PC-3 (cell line): ENCODE measurements at regions not wholly inside any gene's neighbourhood (a gene's known extent, or its start where the extent isn't known, plus 50 kb on each side); places are given as distances from the start of the nearest gene placed in this dataset.

Experiments
- ATAC-seq: fragments of 200-7000 bp; cut with Tn5 transposase; 2 replicates; pipeline ENCODE4 v1.9.1; 2020; ENCODE audit warnings: mild to moderate bottlenecking, moderate library complexity
- BruUV-seq: library from RNA; stranded (reverse); fragments of 400-500 nt; replicated peaks from 2 replicates; lab custom pipeline; 2021; lab: Mats Ljungman, UMichigan
- CTCF ChIA-PET: fragments of 300-600 bp; sonication (Branson Sonifier 250); formaldehyde crosslinking; loops from one replicate; lab custom pipeline; 2022; ENCODE audit warnings: antibody characterized with exemption; lab: Charles Lee
- POLR2A ChIA-PET: fragments of 300-600 bp; sonication (Branson Sonifier 250); formaldehyde crosslinking; loops from one replicate; lab custom pipeline; 2022; ENCODE audit warnings: antibody characterized with exemption; ENCODE audit not compliant: unreplicated experiment; lab: Charles Lee
- DNase-seq: peaks from one replicate; pipeline ENCODE4 v3.0.0-alpha.2; 2015
- H2AFZ ChIP-seq: fragments of 300-600 bp; sonication (generic); 2 replicates; pipeline ENCODE4 v1.6.0; 2016; ENCODE audit warnings: antibody characterized with exemption, low read length
- H3F3A ChIP-seq: fragments of 300-600 bp; sonication (generic); one replicate; pipeline ENCODE4 v1.6.0; 2017; ENCODE audit warnings: antibody characterized with exemption, low read length, control low read depth, mild to moderate bottlenecking; ENCODE audit not compliant: unreplicated experiment
- H3K27ac ChIP-seq: fragments of 300-600 bp; sonication (generic); 2 replicates; pipeline ENCODE4 v1.5.1; 2016; ENCODE audit warnings: mild to moderate bottlenecking, low read length
- H3K27me3 ChIP-seq: fragments of 300-600 bp; sonication (generic); 2 replicates; pipeline ENCODE4 v1.6.1; 2016; ENCODE audit warnings: low read length, mixed read lengths
- H3K36me3 ChIP-seq: fragments of 300-600 bp; sonication (generic); 2 replicates; pipeline ENCODE4 v1.6.1; 2016; ENCODE audit warnings: low read depth, mixed run types, low read length, mixed read lengths
- H3K4me1 ChIP-seq: fragments of 300-600 bp; sonication (generic); 2 replicates; pipeline ENCODE4 v1.5.1; 2016; ENCODE audit warnings: low read length; ENCODE audit not compliant: insufficient read depth
- H3K4me2 ChIP-seq: fragments of 300-600 bp; sonication (generic); 2 replicates; pipeline ENCODE4 v1.6.0; 2016; ENCODE audit warnings: low read length
- H3K4me3 ChIP-seq: fragments of 300-600 bp; sonication (generic); 2 replicates; pipeline ENCODE4 v1.5.1; 2016; ENCODE audit warnings: mild to moderate bottlenecking, low read length, mixed read lengths
- H3K79me2 ChIP-seq: fragments of 300-600 bp; sonication (generic); 2 replicates; pipeline ENCODE4 v1.6.1; 2017; ENCODE audit warnings: low read length, mixed read lengths
- H3K9ac ChIP-seq: fragments of 300-600 bp; sonication (generic); 2 replicates; pipeline ENCODE4 v1.6.0; 2016; ENCODE audit warnings: mild to moderate bottlenecking, low read length
- H3K9me2 ChIP-seq: fragments of 300-600 bp; sonication (generic); replicated peaks from 2 replicates; pipeline ENCODE4 v1.6.1; 2016; ENCODE audit warnings: mixed run types, low read length, mixed read lengths
- H3K9me3 ChIP-seq: fragments of 300-600 bp; sonication (generic); 2 replicates; pipeline ENCODE4 v1.6.1; 2016; ENCODE audit warnings: low read length, mixed read lengths
- H4K20me1 ChIP-seq: fragments of 300-600 bp; sonication (generic); 2 replicates; pipeline ENCODE4 v1.6.1; 2016; ENCODE audit warnings: low read length, mixed read lengths
- EZH2 ChIP-seq: fragments of 300-600 bp; sonication (generic); IDR thresholded peaks from one replicate; pipeline ENCODE4 v1.6.1; 2017; ENCODE audit warnings: antibody characterized with exemption, mild to moderate bottlenecking, low read length; ENCODE audit not compliant: unreplicated experiment
- EZH2phosphoT487 ChIP-seq: fragments of 300-600 bp; sonication (generic); IDR thresholded peaks from 2 replicates; pipeline ENCODE4 v1.6.1; 2018; ENCODE audit warnings: mild to moderate bottlenecking, antibody characterized with exemption, low read length, borderline replicate concordance
- intact Hi-C: fragments of 100-400 bp; cut with micrococcal nuclease; formaldehyde crosslinking; loops from 2 replicates; pipeline ENCODE4 v1.9.0; 2023
- TF ChIP-seq, protein P1 (sequence below): fragments of 300-600 bp; sonication (generic); conservative IDR thresholded peaks from 2 replicates; pipeline ENCODE4 v1.5.1; 2017; ENCODE audit warnings: antibody characterized with exemption, low read depth, mild to moderate bottlenecking, low read length

DNA sequence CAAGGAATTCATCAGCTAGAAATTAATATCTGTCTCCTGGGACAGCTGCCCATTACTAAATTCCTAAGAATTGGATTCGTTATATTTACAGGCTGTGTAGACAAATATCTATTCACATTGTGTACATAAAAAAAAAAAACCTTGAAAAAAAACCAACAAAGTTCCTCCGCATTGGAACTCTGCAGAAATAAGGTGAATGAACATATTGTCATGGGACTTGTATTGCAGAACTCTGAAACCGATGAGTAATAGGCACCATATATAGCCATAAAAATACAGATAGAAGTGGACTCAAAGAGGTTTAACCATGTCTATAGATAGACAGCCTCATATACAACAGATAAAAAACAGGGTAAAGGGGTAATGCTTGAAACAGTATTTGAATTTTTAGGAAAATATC, 909.9 kb upstream of the CHAC2 start:
- H3F3A ChIP-seq: peaks cover 5% of the 10 kb centered on the region
- no TSS peak for BruUV-seq
- intact Hi-C loops: loop anchor here (1.0 to 2.0 kb wide), 2 partner anchors 23 to 77 kb away; no protein-coding TSS in a partner anchor

DNA sequence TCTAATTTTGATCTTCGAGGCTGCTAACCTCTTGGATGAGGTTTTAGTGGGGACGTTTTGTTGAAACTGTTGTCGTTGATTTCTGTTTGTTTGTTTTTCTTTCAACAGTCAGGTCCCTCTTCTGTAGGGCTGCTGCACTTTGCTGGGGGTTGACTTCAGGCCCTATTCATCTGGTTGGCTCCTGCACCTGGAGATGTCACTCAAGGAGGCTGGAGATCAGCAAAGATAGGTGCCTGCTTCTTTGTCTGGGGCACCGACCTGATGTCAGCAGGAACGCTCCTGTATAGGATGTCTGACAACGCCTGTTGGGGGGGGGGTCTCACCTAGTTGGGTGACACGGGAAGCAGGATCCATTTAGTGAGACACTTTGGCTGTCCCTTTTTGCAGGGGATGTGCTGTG, 915.6 kb upstream of the CHAC2 start:
- no peak overlapping the region for H3K4me3 ChIP-seq
- no peak overlapping the region for H2AFZ ChIP-seq
- CTCF ChIA-PET: no interaction called here
- no peaks in the 10 kb centered on the region for H4K20me1 ChIP-seq
- no peak overlapping the region for H3K4me2 ChIP-seq
- BruUV-seq: no TSS peak
- no peaks in the 10 kb centered on the region for H3K79me2 ChIP-seq
- H3K27me3 ChIP-seq: no peaks in the 10 kb centered on the region
- DNase-seq (no peak), ATAC-seq (no peak)
- no peaks in the 10 kb centered on the region for H3F3A ChIP-seq
- H3K36me3 ChIP-seq: no peaks in the 10 kb centered on the region
- POLR2A ChIA-PET: no interaction called here
- no peaks in the 10 kb centered on the region for H3K4me1 ChIP-seq
- H3K9me2 ChIP-seq: no peaks in the 10 kb centered on the region
- H3K9me3 ChIP-seq: no peaks in the 10 kb centered on the region
- intact Hi-C loops: no loop called here
- no peak overlapping the region for H3K27ac ChIP-seq
- no peak overlapping the region for H3K9ac ChIP-seq
- TF ChIP-seq EZH2phosphoT487: no peak
- TF ChIP-seq, protein P1, sequence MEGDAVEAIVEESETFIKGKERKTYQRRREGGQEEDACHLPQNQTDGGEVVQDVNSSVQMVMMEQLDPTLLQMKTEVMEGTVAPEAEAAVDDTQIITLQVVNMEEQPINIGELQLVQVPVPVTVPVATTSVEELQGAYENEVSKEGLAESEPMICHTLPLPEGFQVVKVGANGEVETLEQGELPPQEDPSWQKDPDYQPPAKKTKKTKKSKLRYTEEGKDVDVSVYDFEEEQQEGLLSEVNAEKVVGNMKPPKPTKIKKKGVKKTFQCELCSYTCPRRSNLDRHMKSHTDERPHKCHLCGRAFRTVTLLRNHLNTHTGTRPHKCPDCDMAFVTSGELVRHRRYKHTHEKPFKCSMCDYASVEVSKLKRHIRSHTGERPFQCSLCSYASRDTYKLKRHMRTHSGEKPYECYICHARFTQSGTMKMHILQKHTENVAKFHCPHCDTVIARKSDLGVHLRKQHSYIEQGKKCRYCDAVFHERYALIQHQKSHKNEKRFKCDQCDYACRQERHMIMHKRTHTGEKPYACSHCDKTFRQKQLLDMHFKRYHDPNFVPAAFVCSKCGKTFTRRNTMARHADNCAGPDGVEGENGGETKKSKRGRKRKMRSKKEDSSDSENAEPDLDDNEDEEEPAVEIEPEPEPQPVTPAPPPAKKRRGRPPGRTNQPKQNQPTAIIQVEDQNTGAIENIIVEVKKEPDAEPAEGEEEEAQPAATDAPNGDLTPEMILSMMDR: no peak
- TF ChIP-seq EZH2: no peak

More for the DNA sequence above, 909.9 kb upstream of the CHAC2 start:
- DNase-seq: peak; percentile 73
- POLR2A ChIA-PET: interaction anchor here (0.5 to 0.7 kb wide), 2 partner anchors 27 to 56 kb away, joined by 3 to 5 read pairs; no protein-coding TSS in a partner anchor
- H3K4me1 ChIP-seq: peaks cover 13% of the 10 kb centered on the region
- H3K4me3 ChIP-seq: no peak overlapping the region
- no peaks in the 10 kb centered on the region for H4K20me1 ChIP-seq
- peak; percentile 95 for ATAC-seq
- TF ChIP-seq, protein P1: no peak
- TF ChIP-seq EZH2: no peak
- TF ChIP-seq EZH2phosphoT487: no peak
- peak overlapping the region; percentile 22; the same call in 1 of the 2 replicates for H3K4me2 ChIP-seq
- H3K36me3 ChIP-seq: no peaks in the 10 kb centered on the region
- CTCF ChIA-PET: no interaction called here
- no peak overlapping the region for H3K27ac ChIP-seq
- H3K27me3 ChIP-seq: no peaks in the 10 kb centered on the region
- H3K9me3 ChIP-seq: no peaks in the 10 kb centered on the region
- no peaks in the 10 kb centered on the region for H3K79me2 ChIP-seq
- no peak overlapping the region for H2AFZ ChIP-seq
- H3K9ac ChIP-seq: no peak overlapping the region
- H3K9me2 ChIP-seq: no peaks in the 10 kb centered on the region

DNA sequence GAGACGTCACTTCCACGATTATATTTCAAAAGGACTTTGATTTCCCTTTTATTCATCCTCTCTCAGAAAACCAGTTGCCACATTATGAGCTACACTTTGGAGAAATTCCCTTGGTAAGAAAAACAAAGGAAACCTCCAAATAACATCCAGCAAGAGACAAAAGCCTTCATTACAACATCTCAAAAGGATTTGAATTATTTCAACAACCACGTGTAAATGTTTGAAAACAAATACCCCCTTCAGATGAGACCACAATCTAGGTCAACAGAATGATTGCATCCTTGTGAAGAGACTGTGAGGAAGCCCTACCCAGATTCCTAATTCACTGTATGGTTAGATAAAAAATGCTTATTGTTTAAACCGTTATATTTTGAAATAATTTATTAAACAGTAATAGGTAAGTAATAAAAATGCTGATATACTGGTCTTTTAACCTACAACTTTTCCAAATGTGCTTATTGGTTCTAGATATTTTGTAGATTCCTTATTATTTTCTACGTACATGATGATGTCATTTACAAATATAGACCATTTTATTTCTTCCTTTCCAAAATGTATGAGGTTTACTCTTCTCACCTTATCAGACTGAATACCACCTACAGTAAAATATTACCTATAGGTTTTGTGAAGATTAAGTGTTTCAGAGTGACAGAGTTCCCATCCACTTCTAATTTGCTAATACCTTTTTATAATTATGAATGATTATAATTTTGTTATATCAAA, 922.7 kb upstream of the CHAC2 start:
- no peaks in the 10 kb centered on the region for H3K9me2 ChIP-seq
- TF ChIP-seq, protein P1: no peak
- no peak for TF ChIP-seq EZH2phosphoT487
- no peak for TF ChIP-seq EZH2
- H3F3A ChIP-seq: no peaks in the 10 kb centered on the region
- ChIA-PET POLR2A (no interaction called here), CTCF (no interaction called here)
- no peak for ATAC-seq
- no peak overlapping the region for H3K4me2 ChIP-seq
- no peaks in the 10 kb centered on the region for H3K27me3 ChIP-seq
- H3K9me3 ChIP-seq: no peaks in the 10 kb centered on the region
- H3K27ac ChIP-seq: no peak overlapping the region
- no peaks in the 10 kb centered on the region for H4K20me1 ChIP-seq
- intact Hi-C loops: no loop called here
- BruUV-seq: no TSS peak
- H3K9ac ChIP-seq: no peak overlapping the region
- no peaks in the 10 kb centered on the region for H3K36me3 ChIP-seq
- H3K4me3 ChIP-seq: no peak overlapping the region
- H3K4me1 ChIP-seq: no peaks in the 10 kb centered on the region
- DNase-seq: no peak
- H3K79me2 ChIP-seq: no peaks in the 10 kb centered on the region
- H2AFZ ChIP-seq: no peak overlapping the region
